GM21825 (cell line): ENCODE measurements at regions not wholly inside any gene's neighbourhood (a gene's known extent, or its start where the extent isn't known, plus 50 kb on each side); places are given as distances from the start of the nearest gene placed in this dataset.

Experiments used
- ATAC-seq: cut with Tn5 transposase; IDR thresholded peaks from one replicate; pipeline ENCODE4 v1.9.1; 2021; ENCODE audit warnings: mild to moderate bottlenecking, moderate library complexity; ENCODE audit not compliant: unreplicated experiment

- ATAC-seq = no peak
Measured at GRCh38 chr11:64456509-64457320, 97.8 kb downstream of the RPS6KA4 start.

- ATAC-seq = no peak
Measured at GRCh38 chr11:64457416-64458010, 98.2 kb upstream of the SLC22A11 start.

GRCh38 chr11:64458997-64459396 is 96.7 kb upstream of the SLC22A11 start:
- ATAC-seq = no peak

- ATAC-seq = no peak
Measured at GRCh38 chr11:64459609-64460008, 96.1 kb upstream of the SLC22A11 start.

GRCh38 chr11:64461081-64461480 is 94.7 kb upstream of the SLC22A11 start:
- ATAC-seq = no peak

- ATAC-seq = no peak
Measured at GRCh38 chr11:64466115-64466718, 89.5 kb upstream of the SLC22A11 start.

- no peak for ATAC-seq
Measured at GRCh38 chr11:64469288-64469687, 86.5 kb upstream of the SLC22A11 start.

GRCh38 chr11:64472593-64473455 is 82.9 kb upstream of the SLC22A11 start:
- ATAC-seq = no peak

GRCh38 chr11:64474680-64475079 is 81.1 kb upstream of the SLC22A11 start:
- ATAC-seq = no peak

- no peak for ATAC-seq
Measured at GRCh38 chr11:64475145-64475544, 80.6 kb upstream of the SLC22A11 start.

- ATAC-seq = no peak
Measured at GRCh38 chr11:64476881-64477280, 78.9 kb upstream of the SLC22A11 start.

- no peak for ATAC-seq
Measured at GRCh38 chr11:64477675-64478074, 78.1 kb upstream of the SLC22A11 start.

GRCh38 chr11:64482588-64482987 is 73.2 kb upstream of the SLC22A11 start:
- no peak for ATAC-seq

- no peak for ATAC-seq
Measured at GRCh38 chr11:64484191-64485022, 71.3 kb upstream of the SLC22A11 start.

- ATAC-seq = no peak
Measured at GRCh38 chr11:64485074-64485473, 70.7 kb upstream of the SLC22A11 start.

- no peak for ATAC-seq
Measured at GRCh38 chr11:64489831-64490441, 65.8 kb upstream of the SLC22A11 start.

- no peak for ATAC-seq
Measured at GRCh38 chr11:64490562-64491216, 65.1 kb upstream of the SLC22A11 start.

- no peak for ATAC-seq
Measured at GRCh38 chr11:64492561-64492960, 63.2 kb upstream of the SLC22A11 start.

- ATAC-seq = no peak
Measured at GRCh38 chr11:64498136-64498535, 57.6 kb upstream of the SLC22A11 start.
